ENCODE measurements at regions not wholly inside any gene's neighbourhood (a gene's known extent, or its start where the extent isn't known, plus 50 kb on each side); places are given as distances from the start of the nearest gene placed in this dataset.

GRCh38 chr16:85353839-85354685, 241.8 kb upstream of the CIBAR2 start:
- no peak for DNase-seq (ENCODE audit: low read depth in 4 of 6, low spot score in 6 of 6)
- Histone ChIP-seq H3K27ac (ENCODE audit: low read depth, low read length) (no peak overlapping the region), H3K36me3 (ENCODE audit: control insufficient read depth, insufficient read depth, low read length) (peaks cover 5% of the 10 kb centered on the region), H3K4me1 (ENCODE audit: control insufficient read depth, insufficient read depth, low read length) (peaks cover 62% of the 10 kb centered on the region), H3K27me3 (ENCODE audit: control insufficient read depth, insufficient read depth, low read length) (no peaks in the 10 kb centered on the region), H3K4me3 (ENCODE audit: low read depth, low read length) (no peak overlapping the region), H3K9me3 (ENCODE audit: control insufficient read depth, insufficient read depth, low read length) (no peaks in the 10 kb centered on the region)
- WGBS (ENCODE audit: insufficient coverage): 84% methylated on average over 12 of the region's 15 CpGs

GRCh38 chr16:85354686-85355514, 242.6 kb upstream of the CIBAR2 start:
- H3K4me3 ChIP-seq (ENCODE audit: low read depth, low read length): no peak overlapping the region
- H3K4me1 ChIP-seq (ENCODE audit: control insufficient read depth, insufficient read depth, low read length): peaks cover 62% of the 10 kb centered on the region
- H3K36me3 ChIP-seq (ENCODE audit: control insufficient read depth, insufficient read depth, low read length): peaks cover 5% of the 10 kb centered on the region
- WGBS (ENCODE audit: insufficient coverage): 70% methylated on average over 17 of the region's 20 CpGs
- no peak overlapping the region for H3K27ac ChIP-seq (ENCODE audit: low read depth, low read length)
- DNase-seq (ENCODE audit: low read depth in 4 of 6, low spot score in 6 of 6): no peak
- H3K27me3 ChIP-seq (ENCODE audit: control insufficient read depth, insufficient read depth, low read length): no peaks in the 10 kb centered on the region
- H3K9me3 ChIP-seq (ENCODE audit: control insufficient read depth, insufficient read depth, low read length): no peaks in the 10 kb centered on the region

GRCh38 chr16:85355515-85355837, 243.2 kb upstream of the CIBAR2 start:
- Histone ChIP-seq H3K36me3 (ENCODE audit: control insufficient read depth, insufficient read depth, low read length) (peaks cover 5% of the 10 kb centered on the region), H3K27ac (ENCODE audit: low read depth, low read length) (no peak overlapping the region), H3K4me3 (ENCODE audit: low read depth, low read length) (no peak overlapping the region), H3K27me3 (ENCODE audit: control insufficient read depth, insufficient read depth, low read length) (no peaks in the 10 kb centered on the region), H3K4me1 (ENCODE audit: control insufficient read depth, insufficient read depth, low read length) (peaks cover 62% of the 10 kb centered on the region), H3K9me3 (ENCODE audit: control insufficient read depth, insufficient read depth, low read length) (no peaks in the 10 kb centered on the region)
- DNase-seq (ENCODE audit: low read depth in 4 of 6, low spot score in 6 of 6): no peak
- 86% methylated on average over 6 of the region's 7 CpGs for WGBS (ENCODE audit: insufficient coverage)

GRCh38 chr16:85356157-85356556, 243.9 kb upstream of the CIBAR2 start:
- H3K9me3 ChIP-seq (ENCODE audit: control insufficient read depth, insufficient read depth, low read length): no peaks in the 10 kb centered on the region
- peaks cover 5% of the 10 kb centered on the region for H3K36me3 ChIP-seq (ENCODE audit: control insufficient read depth, insufficient read depth, low read length)
- WGBS (ENCODE audit: insufficient coverage): 94% methylated on average over 16 of the region's 17 CpGs
- H3K4me3 ChIP-seq (ENCODE audit: low read depth, low read length): no peak overlapping the region
- DNase-seq (ENCODE audit: low read depth in 4 of 6, low spot score in 6 of 6): no peak
- H3K4me1 ChIP-seq (ENCODE audit: control insufficient read depth, insufficient read depth, low read length): peaks cover 56% of the 10 kb centered on the region
- no peak overlapping the region for H3K27ac ChIP-seq (ENCODE audit: low read depth, low read length)
- H3K27me3 ChIP-seq (ENCODE audit: control insufficient read depth, insufficient read depth, low read length): no peaks in the 10 kb centered on the region

GRCh38 chr16:85357323-85357722, 245.1 kb upstream of the CIBAR2 start:
- Histone ChIP-seq H3K27me3 (ENCODE audit: control insufficient read depth, insufficient read depth, low read length) (no peaks in the 10 kb centered on the region), H3K36me3 (ENCODE audit: control insufficient read depth, insufficient read depth, low read length) (peaks cover 5% of the 10 kb centered on the region), H3K9me3 (ENCODE audit: control insufficient read depth, insufficient read depth, low read length) (no peaks in the 10 kb centered on the region), H3K4me3 (ENCODE audit: low read depth, low read length) (no peak overlapping the region), H3K27ac (ENCODE audit: low read depth, low read length) (no peak overlapping the region), H3K4me1 (ENCODE audit: control insufficient read depth, insufficient read depth, low read length) (peaks cover 52% of the 10 kb centered on the region)
- no peak for DNase-seq (ENCODE audit: low read depth in 4 of 6, low spot score in 6 of 6)
- 97% methylated on average over 12 of the region's 12 CpGs for WGBS (ENCODE audit: insufficient coverage)

GRCh38 chr16:85357924-85358505, 245.7 kb upstream of the CIBAR2 start:
- H3K27ac ChIP-seq (ENCODE audit: low read depth, low read length): no peak overlapping the region
- H3K36me3 ChIP-seq (ENCODE audit: control insufficient read depth, insufficient read depth, low read length): peaks cover 5% of the 10 kb centered on the region
- 85% methylated on average over 17 of the region's 17 CpGs for WGBS (ENCODE audit: insufficient coverage)
- H3K4me3 ChIP-seq (ENCODE audit: low read depth, low read length): no peak overlapping the region
- peaks cover 45% of the 10 kb centered on the region for H3K4me1 ChIP-seq (ENCODE audit: control insufficient read depth, insufficient read depth, low read length)
- H3K27me3 ChIP-seq (ENCODE audit: control insufficient read depth, insufficient read depth, low read length): no peaks in the 10 kb centered on the region
- DNase-seq (ENCODE audit: low read depth in 4 of 6, low spot score in 6 of 6): no peak
- no peaks in the 10 kb centered on the region for H3K9me3 ChIP-seq (ENCODE audit: control insufficient read depth, insufficient read depth, low read length)

GRCh38 chr16:85358704-85359146, 246.5 kb upstream of the CIBAR2 start:
- peaks cover 41% of the 10 kb centered on the region for H3K4me1 ChIP-seq (ENCODE audit: control insufficient read depth, insufficient read depth, low read length)
- no peak for DNase-seq (ENCODE audit: low read depth in 4 of 6, low spot score in 6 of 6)
- no peak overlapping the region for H3K27ac ChIP-seq (ENCODE audit: low read depth, low read length)
- 90% methylated on average over 10 of the region's 10 CpGs for WGBS (ENCODE audit: insufficient coverage)
- no peaks in the 10 kb centered on the region for H3K9me3 ChIP-seq (ENCODE audit: control insufficient read depth, insufficient read depth, low read length)
- no peaks in the 10 kb centered on the region for H3K27me3 ChIP-seq (ENCODE audit: control insufficient read depth, insufficient read depth, low read length)
- H3K36me3 ChIP-seq (ENCODE audit: control insufficient read depth, insufficient read depth, low read length): peaks cover 5% of the 10 kb centered on the region
- H3K4me3 ChIP-seq (ENCODE audit: low read depth, low read length): no peak overlapping the region

GRCh38 chr16:85359147-85359822, 247.0 kb upstream of the CIBAR2 start:
- 87% methylated on average over 10 of the region's 21 CpGs for WGBS (ENCODE audit: insufficient coverage)
- H3K27ac ChIP-seq (ENCODE audit: low read depth, low read length): no peak overlapping the region
- peaks cover 5% of the 10 kb centered on the region for H3K9me3 ChIP-seq (ENCODE audit: control insufficient read depth, insufficient read depth, low read length)
- H3K4me3 ChIP-seq (ENCODE audit: low read depth, low read length): no peak overlapping the region
- no peak for DNase-seq (ENCODE audit: low read depth in 4 of 6, low spot score in 6 of 6)
- H3K27me3 ChIP-seq (ENCODE audit: control insufficient read depth, insufficient read depth, low read length): no peaks in the 10 kb centered on the region
- peaks cover 5% of the 10 kb centered on the region for H3K36me3 ChIP-seq (ENCODE audit: control insufficient read depth, insufficient read depth, low read length)
- peaks cover 38% of the 10 kb centered on the region for H3K4me1 ChIP-seq (ENCODE audit: control insufficient read depth, insufficient read depth, low read length)

All from spinal cord (tissue), 9 donors.